Omental fat pad (tissue), 3 donors: ENCODE measurements at regions not wholly inside any gene's neighbourhood (a gene's known extent, or its start where the extent isn't known, plus 50 kb on each side); places are given as distances from the start of the nearest gene placed in this dataset.

Source experiments
- ATAC-seq: fragments of 150-250 bp; one replicate; pipeline ENCODE4 v1.9.1; 2016; ENCODE audit warnings: mild to moderate bottlenecking, moderate library complexity; ENCODE audit not compliant: low FRiP score
- DNase-seq: peaks from one replicate; pipeline ENCODE4 v3.0.0-alpha.2; 2019; ENCODE audit warnings: low spot score
- TF ChIP-seq, protein P1 (sequence below), 3 donors: fragments of 450-650 bp; IDR thresholded peaks; one replicate each; pipeline ENCODE4 v1.5.1; 2016 to 2017; ENCODE audit warnings: antibody characterized with exemption in 3 of 3, mild to moderate bottlenecking in 3 of 3, moderate library complexity in 2 of 3

DNA sequence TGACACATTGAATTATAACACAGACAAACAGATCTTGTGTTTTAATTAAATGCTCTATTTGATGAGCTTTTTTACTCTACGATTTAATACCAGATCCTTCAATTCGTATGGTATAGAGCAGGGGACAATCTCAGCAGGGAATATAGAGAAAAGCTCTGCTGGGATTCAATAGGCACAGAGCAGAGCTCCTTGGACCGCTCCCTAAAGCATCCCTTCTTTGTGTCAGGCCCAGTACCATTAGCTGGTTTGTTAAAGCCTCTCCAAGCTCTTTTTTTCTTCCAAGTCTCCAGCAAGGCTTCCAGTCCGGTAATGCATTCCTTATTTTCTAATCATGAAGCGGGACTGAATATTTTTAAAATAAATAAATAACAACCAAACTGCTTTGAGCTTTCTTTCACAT is 466.0 kb downstream of the NR4A2 start:
- TF ChIP-seq, protein P1, sequence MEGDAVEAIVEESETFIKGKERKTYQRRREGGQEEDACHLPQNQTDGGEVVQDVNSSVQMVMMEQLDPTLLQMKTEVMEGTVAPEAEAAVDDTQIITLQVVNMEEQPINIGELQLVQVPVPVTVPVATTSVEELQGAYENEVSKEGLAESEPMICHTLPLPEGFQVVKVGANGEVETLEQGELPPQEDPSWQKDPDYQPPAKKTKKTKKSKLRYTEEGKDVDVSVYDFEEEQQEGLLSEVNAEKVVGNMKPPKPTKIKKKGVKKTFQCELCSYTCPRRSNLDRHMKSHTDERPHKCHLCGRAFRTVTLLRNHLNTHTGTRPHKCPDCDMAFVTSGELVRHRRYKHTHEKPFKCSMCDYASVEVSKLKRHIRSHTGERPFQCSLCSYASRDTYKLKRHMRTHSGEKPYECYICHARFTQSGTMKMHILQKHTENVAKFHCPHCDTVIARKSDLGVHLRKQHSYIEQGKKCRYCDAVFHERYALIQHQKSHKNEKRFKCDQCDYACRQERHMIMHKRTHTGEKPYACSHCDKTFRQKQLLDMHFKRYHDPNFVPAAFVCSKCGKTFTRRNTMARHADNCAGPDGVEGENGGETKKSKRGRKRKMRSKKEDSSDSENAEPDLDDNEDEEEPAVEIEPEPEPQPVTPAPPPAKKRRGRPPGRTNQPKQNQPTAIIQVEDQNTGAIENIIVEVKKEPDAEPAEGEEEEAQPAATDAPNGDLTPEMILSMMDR (IDR thresholded peaks at IDR 0.05) = no peak
- DNase-seq (no peak), ATAC-seq (no peak)

DNA sequence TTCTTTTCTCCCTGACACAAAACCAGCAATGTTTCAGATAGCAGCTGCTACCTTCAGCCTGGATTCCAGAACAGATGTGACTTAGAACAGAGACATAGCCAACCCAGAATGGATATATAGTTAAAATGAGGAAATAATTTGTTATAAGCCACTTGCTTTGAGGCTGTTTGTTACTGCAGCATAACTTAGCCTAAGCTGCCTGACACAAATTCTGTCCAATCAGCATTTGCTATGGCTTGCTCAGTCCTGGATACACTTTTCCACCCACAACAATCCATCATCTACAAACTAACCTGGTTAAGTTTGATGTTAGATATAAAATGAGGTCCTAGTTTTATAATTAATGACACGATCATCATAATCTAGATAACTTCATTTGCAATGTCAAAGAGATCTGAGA is 480.4 kb downstream of the NR4A2 start:
- ATAC-seq (no peak), DNase-seq (no peak)
- TF ChIP-seq, protein P1 (IDR thresholded peaks at IDR 0.05) = no peak

DNA sequence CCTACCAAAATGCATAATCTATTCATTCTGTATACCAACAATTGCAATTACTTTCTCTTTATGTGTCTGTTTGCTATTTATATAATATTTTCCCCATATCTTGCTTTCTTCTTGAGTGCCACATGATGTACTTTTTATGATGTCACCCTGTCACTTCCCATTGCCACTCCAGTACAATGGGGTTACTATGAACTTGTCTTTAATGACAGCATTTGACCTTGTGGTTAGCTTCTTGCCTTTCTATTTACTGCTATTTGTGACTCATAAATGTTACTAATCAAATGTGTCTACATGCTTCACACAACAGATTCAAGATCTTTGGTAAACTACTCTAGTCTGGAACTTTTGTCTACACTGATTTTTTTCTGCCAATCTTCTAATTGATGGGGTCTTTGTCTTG is 486.3 kb downstream of the NR4A2 start:
- no peak for DNase-seq
- ATAC-seq = no peak
- TF ChIP-seq, protein P1 (IDR thresholded peaks at IDR 0.05) = no peak

DNA sequence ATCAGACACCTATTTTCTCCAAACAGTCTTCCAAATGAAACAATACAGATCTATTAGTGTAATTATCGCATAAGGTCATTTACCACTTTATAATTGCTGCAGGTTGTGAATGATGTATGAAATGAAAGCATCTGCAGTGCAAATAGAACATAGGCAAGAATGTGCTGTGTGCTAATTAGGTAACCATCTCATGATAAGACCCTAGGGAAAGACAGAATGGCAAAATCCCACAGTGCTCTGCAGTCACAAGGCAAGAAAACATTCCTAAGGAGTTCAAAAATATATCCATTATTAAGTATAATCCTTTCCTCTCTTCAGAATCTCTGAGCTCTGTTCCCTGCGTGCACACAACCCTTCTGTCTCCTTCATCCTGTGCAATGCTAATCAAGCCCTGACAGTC is 488.1 kb downstream of the NR4A2 start:
- TF ChIP-seq, protein P1 (IDR thresholded peaks at IDR 0.05) = no peak
- DNase-seq (no peak), ATAC-seq (no peak)

DNA sequence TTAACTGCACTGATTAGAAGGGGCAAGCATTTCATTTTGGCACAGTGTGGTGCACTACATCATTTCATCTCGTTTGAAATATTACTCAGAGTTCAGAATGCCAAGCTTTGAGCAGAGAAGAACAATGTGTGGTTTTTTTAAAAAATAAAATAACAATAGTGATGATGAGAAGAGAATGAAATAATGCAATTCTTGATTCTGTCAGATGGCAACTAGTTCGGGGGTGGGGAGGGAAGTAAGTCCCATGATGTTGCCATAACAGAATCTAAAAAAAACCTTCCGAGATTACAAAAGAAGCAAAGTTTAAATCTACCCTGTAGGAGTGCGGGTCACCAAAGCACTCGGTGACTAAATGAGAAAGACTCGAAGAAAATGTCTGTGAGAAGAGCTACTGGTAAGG is 490.4 kb downstream of the NR4A2 start:
- no peak for ATAC-seq

DNA sequence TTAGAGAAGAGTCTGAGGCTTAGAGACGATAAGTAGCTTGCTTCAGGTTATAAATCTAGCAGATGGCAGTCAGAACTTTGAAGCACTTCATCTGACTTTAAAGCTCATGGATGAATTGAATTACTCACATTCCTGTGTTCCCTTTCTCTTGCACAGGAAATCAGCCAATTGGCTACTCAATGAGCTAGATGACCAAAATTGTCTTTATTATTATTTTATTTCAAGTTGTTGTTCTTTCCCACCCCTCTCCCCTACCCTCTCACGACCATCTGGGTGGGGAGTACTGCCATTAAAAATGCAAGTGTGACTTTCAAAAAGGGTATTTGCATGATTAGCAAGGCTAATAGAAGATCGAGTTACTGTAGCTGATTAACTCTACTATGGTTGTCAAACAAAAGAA is 491.1 kb downstream of the NR4A2 start:
- DNase-seq (no peak), ATAC-seq (no peak)
- TF ChIP-seq, protein P1 (IDR thresholded peaks at IDR 0.05) = no peak

More for the DNA sequence above, 490.4 kb downstream of the NR4A2 start:
- no peak for DNase-seq
- TF ChIP-seq, protein P1 (IDR thresholded peaks at IDR 0.05) = no peak

DNA sequence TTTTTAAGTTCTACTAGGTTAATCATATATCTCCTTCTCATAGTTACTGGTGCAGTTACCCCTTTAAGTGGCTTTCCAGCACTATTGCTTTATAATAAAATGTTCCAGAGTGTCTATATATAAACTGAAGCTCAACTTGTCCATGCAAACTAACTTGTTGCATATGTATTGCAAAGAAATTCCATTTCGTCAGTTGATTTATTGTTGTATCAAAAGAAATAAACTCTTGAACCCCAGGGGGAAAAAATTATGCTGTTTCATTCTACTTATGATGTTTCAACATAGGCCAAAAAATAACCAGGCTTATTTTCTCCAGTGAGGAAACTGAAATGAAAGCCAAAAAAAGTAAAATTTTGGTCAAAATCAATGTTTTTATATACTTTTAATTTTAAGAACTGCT is 491.9 kb downstream of the NR4A2 start:
- ATAC-seq (no peak), DNase-seq (no peak)
- TF ChIP-seq, protein P1 (IDR thresholded peaks at IDR 0.05) = no peak
